HEK293T (cell line): ENCODE measurements at regions not wholly inside any gene's neighbourhood (a gene's known extent, or its start where the extent isn't known, plus 50 kb on each side); places are given as distances from the start of the nearest gene placed in this dataset.

Source experiments
- CTCF ChIA-PET: fragments of 350-600 bp; formaldehyde crosslinking; extraction: SDS; loops from one replicate; lab custom pipeline; 2021; ENCODE audit warnings: antibody characterized with exemption, inconsistent platforms; lab: Yijun Ruan, JAX
- POLR2A ChIA-PET: fragments of 350-600 bp; formaldehyde crosslinking; extraction: SDS; loops from one replicate; lab custom pipeline; 2020; ENCODE audit warnings: antibody characterized with exemption, inconsistent platforms; lab: Yijun Ruan, JAX
- DNase-seq: peaks from one replicate; pipeline ENCODE4 v3.0.0; 2012; ENCODE audit warnings: mixed read lengths; ENCODE audit errors: extremely low spot score
- ARNT ChIP-seq: fragments of 450-650 bp; IDR thresholded peaks from 2 replicates; pipeline ENCODE4 v1.6.1; 2017; ENCODE audit warnings: mild to moderate bottlenecking
- BHLHE40 ChIP-seq: fragments of 450-650 bp; IDR thresholded peaks from 2 replicates; pipeline ENCODE4 v1.6.1; 2016; ENCODE audit warnings: mild to moderate bottlenecking, moderate library complexity, borderline replicate concordance
- CTBP1 ChIP-seq: fragments of 450-650 bp; IDR thresholded peaks from 2 replicates; pipeline ENCODE4 v1.6.1; 2016; ENCODE audit warnings: borderline replicate concordance
- ELF4 ChIP-seq: fragments of 450-650 bp; IDR thresholded peaks from 2 replicates; pipeline ENCODE4 v1.6.1; 2017; ENCODE audit warnings: antibody characterized with exemption
- FOXA1 ChIP-seq: fragments of 450-650 bp; IDR thresholded peaks from 2 replicates; pipeline ENCODE4 v1.6.1; 2016; ENCODE audit warnings: mild to moderate bottlenecking
- FOXK2 ChIP-seq: fragments of 450-650 bp; IDR thresholded peaks from 2 replicates; pipeline ENCODE4 v1.6.1; 2016; ENCODE audit warnings: mild to moderate bottlenecking
- FOXM1 ChIP-seq: fragments of 450-650 bp; IDR thresholded peaks from 2 replicates; pipeline ENCODE4 v1.6.1; 2017; ENCODE audit warnings: mild to moderate bottlenecking, borderline replicate concordance
- HDGF ChIP-seq: fragments of 450-650 bp; IDR thresholded peaks from 2 replicates; pipeline ENCODE4 v1.6.1; 2017; ENCODE audit warnings: antibody characterized with exemption, borderline replicate concordance
- L3MBTL2 ChIP-seq: fragments of 450-650 bp; conservative IDR thresholded peaks from 2 replicates; pipeline ENCODE4 v1.6.1; 2016; ENCODE audit warnings: mild to moderate bottlenecking
- LEF1 ChIP-seq: fragments of 450-650 bp; IDR thresholded peaks from 2 replicates; pipeline ENCODE4 v1.6.1; 2017; ENCODE audit warnings: mild to moderate bottlenecking, borderline replicate concordance
- NFRKB ChIP-seq: fragments of 450-650 bp; IDR thresholded peaks from 2 replicates; pipeline ENCODE4 v1.6.1; 2016; ENCODE audit warnings: mild to moderate bottlenecking, moderate library complexity
- PKNOX1 ChIP-seq: fragments of 450-650 bp; IDR thresholded peaks from 2 replicates; pipeline ENCODE4 v1.6.1; 2016
- SP1 ChIP-seq: fragments of 450-650 bp; IDR thresholded peaks from 2 replicates; pipeline ENCODE4 v1.6.1; 2017
- SUZ12 ChIP-seq: fragments of 450-650 bp; IDR thresholded peaks from 2 replicates; pipeline ENCODE4 v1.6.1; 2016; ENCODE audit warnings: mild to moderate bottlenecking
- TARDBP ChIP-seq: fragments of 450-650 bp; IDR thresholded peaks from 2 replicates; pipeline ENCODE4 v1.6.1; 2016
- ZNF384 ChIP-seq: fragments of 450-650 bp; IDR thresholded peaks from 2 replicates; pipeline ENCODE4 v1.6.1; 2016

- ChIA-PET POLR2A (no interaction called here), CTCF (no interaction called here)
- DNase-seq, result no peak
- TF ChIP-seq ELF4 (no peak), NFRKB (no peak), LEF1 (no peak), TARDBP (no peak), L3MBTL2 (no peak), BHLHE40 (no peak), HDGF (no peak), SUZ12 (no peak), FOXM1 (no peak), CTBP1 (no peak), FOXA1 (no peak), SP1 (no peak), FOXK2 (no peak)
Observed at GRCh38 chr4:55011761-55012160, 113.6 kb downstream of the KDR start.

GRCh38 chr4:55010550-55010949, 114.8 kb downstream of the KDR start:
- CTCF ChIA-PET, result no interaction called here
- TF ChIP-seq FOXA1 (no peak), L3MBTL2 (no peak), LEF1 (no peak), NFRKB (no peak), CTBP1 (no peak), ZNF384 (no peak), PKNOX1 (no peak), FOXK2 (no peak), ARNT (no peak), HDGF (no peak), TARDBP (no peak), ELF4 (no peak), SUZ12 (no peak), BHLHE40 (no peak), SP1 (no peak), FOXM1 (no peak)
- POLR2A ChIA-PET, result no interaction called here
- no peak for DNase-seq

- peak; percentile 45 for DNase-seq
- TF ChIP-seq NFRKB (no peak), HDGF (no peak), CTBP1 (no peak), SUZ12 (no peak)
- CTCF ChIA-PET, result interaction anchor here (0.6 kb wide), 1 partner anchor 229 kb away, joined by 3 read pairs; no protein-coding TSS in a partner anchor
- POLR2A ChIA-PET, result no interaction called here
Observed at GRCh38 chr4:55008166-55009056, 117.0 kb downstream of the KDR start.

GRCh38 chr4:55005910-55006309, 119.5 kb downstream of the KDR start:
- CTCF ChIA-PET, result no interaction called here
- no peak for DNase-seq
- no peak for TF ChIP-seq FOXM1
- TF ChIP-seq CTBP1, result no peak
- TF ChIP-seq FOXK2, result no peak
- no peak for TF ChIP-seq SP1
- no peak for TF ChIP-seq SUZ12
- no peak for TF ChIP-seq FOXA1
- no peak for TF ChIP-seq BHLHE40
- TF ChIP-seq HDGF, result no peak
- TF ChIP-seq ARNT, result no peak
- TF ChIP-seq L3MBTL2, result no peak
- no peak for TF ChIP-seq TARDBP
- no peak for TF ChIP-seq LEF1
- TF ChIP-seq ZNF384, result no peak
- TF ChIP-seq NFRKB, result no peak
- no peak for TF ChIP-seq PKNOX1
- no peak for TF ChIP-seq ELF4
- POLR2A ChIA-PET, result no interaction called here

GRCh38 chr4:55004831-55005230, 120.6 kb downstream of the KDR start:
- no peak for DNase-seq
- POLR2A ChIA-PET, result no interaction called here
- CTCF ChIA-PET, result no interaction called here
- no peak for TF ChIP-seq NFRKB
- no peak for TF ChIP-seq SUZ12
- no peak for TF ChIP-seq SP1
- TF ChIP-seq BHLHE40, result no peak
- TF ChIP-seq ZNF384, result no peak
- TF ChIP-seq L3MBTL2, result no peak
- no peak for TF ChIP-seq TARDBP
- no peak for TF ChIP-seq ELF4
- no peak for TF ChIP-seq FOXK2
- TF ChIP-seq PKNOX1, result no peak
- TF ChIP-seq LEF1, result no peak
- no peak for TF ChIP-seq CTBP1
- TF ChIP-seq HDGF, result no peak
- no peak for TF ChIP-seq ARNT
- TF ChIP-seq FOXA1, result no peak
- TF ChIP-seq FOXM1, result no peak

- DNase-seq, result no peak
- ChIA-PET POLR2A (no interaction called here), CTCF (no interaction called here)
- no peak for TF ChIP-seq ELF4
- no peak for TF ChIP-seq SP1
- TF ChIP-seq SUZ12, result no peak
- no peak for TF ChIP-seq FOXK2
- no peak for TF ChIP-seq TARDBP
- TF ChIP-seq HDGF, result no peak
- no peak for TF ChIP-seq L3MBTL2
- TF ChIP-seq LEF1, result no peak
- no peak for TF ChIP-seq CTBP1
- no peak for TF ChIP-seq PKNOX1
Observed at GRCh38 chr4:55002431-55002830, 123.0 kb downstream of the KDR start.
